Chondrocyte (in vitro differentiated cells): ENCODE measurements at regions not wholly inside any gene's neighbourhood (a gene's known extent, or its start where the extent isn't known, plus 50 kb on each side); places are given as distances from the start of the nearest gene placed in this dataset.

ENCODE experiments used
- DNase-seq: peaks from one replicate; pipeline ENCODE4 v3.0.0; 2021; ENCODE audit warnings: mixed read lengths, low spot score
- H3K27ac Mint-ChIP-seq: one replicate; pipeline ENCODE4 v1.8.0; 2021; ENCODE audit warnings: mild to moderate bottlenecking, moderate library complexity, mixed read lengths; ENCODE audit not compliant: unreplicated experiment
- H3K27me3 Mint-ChIP-seq: 2 replicates; pipeline ENCODE4 v1.8.0; 2021; ENCODE audit warnings: low read depth, mixed read lengths
- H3K36me3 Mint-ChIP-seq: 2 replicates; pipeline ENCODE4 v1.8.0; 2021; ENCODE audit warnings: low read depth, mixed read lengths
- H3K4me1 Mint-ChIP-seq: 2 replicates; pipeline ENCODE4 v1.8.0; 2021; ENCODE audit warnings: low read depth, mild to moderate bottlenecking, mixed read lengths
- H3K4me3 Mint-ChIP-seq: one replicate; pipeline ENCODE4 v1.8.0; 2021; ENCODE audit warnings: mild to moderate bottlenecking, moderate library complexity, mixed read lengths; ENCODE audit not compliant: unreplicated experiment
- H3K9me3 Mint-ChIP-seq: 2 replicates; pipeline ENCODE4 v1.8.0; 2021; ENCODE audit warnings: low read depth, mixed read lengths
- CTCF ChIP-seq: fragments of 200-600 bp; sonication (generic); IDR thresholded peaks from 2 replicates; pipeline ENCODE4 v1.5.0; 2021; ENCODE audit warnings: antibody characterized with exemption, mild to moderate bottlenecking, moderate library complexity

- no peak overlapping the region for H3K27ac Mint-ChIP-seq
- H3K27me3 Mint-ChIP-seq: peaks cover 61% of the 10 kb centered on the region
- H3K9me3 Mint-ChIP-seq: no peaks in the 10 kb centered on the region
- H3K4me3 Mint-ChIP-seq: no peak overlapping the region
- peak; percentile 62 for DNase-seq
- TF ChIP-seq CTCF: no peak
- no peaks in the 10 kb centered on the region for H3K36me3 Mint-ChIP-seq
- no peaks in the 10 kb centered on the region for H3K4me1 Mint-ChIP-seq
These were observed 98.6 kb upstream of the RPL38 start for GRCh38 chr17:74104921-74105320.

GRCh38 chr17:74107107-74107506 lies 96.4 kb upstream of the RPL38 start:
- Mint-ChIP-seq H3K4me3 (no peak overlapping the region), H3K4me1 (no peaks in the 10 kb centered on the region), H3K27ac (no peak overlapping the region), H3K36me3 (no peaks in the 10 kb centered on the region), H3K27me3 (peaks cover 60% of the 10 kb centered on the region), H3K9me3 (no peaks in the 10 kb centered on the region)
- DNase-seq: no peak
- no peak for TF ChIP-seq CTCF

- H3K9me3 Mint-ChIP-seq: no peaks in the 10 kb centered on the region
- H3K36me3 Mint-ChIP-seq: no peaks in the 10 kb centered on the region
- no peak for DNase-seq
- H3K27ac Mint-ChIP-seq: no peak overlapping the region
- H3K4me3 Mint-ChIP-seq: no peak overlapping the region
- TF ChIP-seq CTCF: no peak
- peaks cover 49% of the 10 kb centered on the region for H3K27me3 Mint-ChIP-seq
- no peaks in the 10 kb centered on the region for H3K4me1 Mint-ChIP-seq
These were observed 95.3 kb upstream of the RPL38 start for GRCh38 chr17:74108126-74108705.

- no peak overlapping the region for H3K27ac Mint-ChIP-seq
- H3K36me3 Mint-ChIP-seq: no peaks in the 10 kb centered on the region
- no peak for DNase-seq
- no peak overlapping the region for H3K4me3 Mint-ChIP-seq
- TF ChIP-seq CTCF: no peak
- H3K4me1 Mint-ChIP-seq: no peaks in the 10 kb centered on the region
- H3K9me3 Mint-ChIP-seq: no peaks in the 10 kb centered on the region
- H3K27me3 Mint-ChIP-seq: peaks cover 49% of the 10 kb centered on the region
These were observed 93.0 kb upstream of the RPL38 start for GRCh38 chr17:74110467-74110866.

- Mint-ChIP-seq H3K27ac (no peak overlapping the region), H3K36me3 (no peaks in the 10 kb centered on the region), H3K4me1 (peaks cover 15% of the 10 kb centered on the region), H3K4me3 (no peak overlapping the region), H3K9me3 (no peaks in the 10 kb centered on the region), H3K27me3 (peaks cover 41% of the 10 kb centered on the region)
- DNase-seq: peak; percentile 82
- no peak for TF ChIP-seq CTCF
These were observed 90.2 kb upstream of the RPL38 start for GRCh38 chr17:74113326-74113725.
